Osteocyte (in vitro differentiated cells): ENCODE measurements at regions not wholly inside any gene's neighbourhood (a gene's known extent, or its start where the extent isn't known, plus 50 kb on each side); places are given as distances from the start of the nearest gene placed in this dataset.

Source experiments
- DNase-seq: peaks from one replicate; pipeline ENCODE4 v3.0.0; 2021; ENCODE audit warnings: mixed read lengths; ENCODE audit not compliant: unreplicated experiment; ENCODE audit errors: extremely low spot score
- H3K27ac Mint-ChIP-seq: one replicate; pipeline ENCODE4 v1.8.0; 2021; ENCODE audit warnings: mild to moderate bottlenecking, mixed read lengths; ENCODE audit not compliant: unreplicated experiment
- H3K27me3 Mint-ChIP-seq: one replicate; pipeline ENCODE4 v1.8.0; 2021; ENCODE audit warnings: mixed read lengths; ENCODE audit not compliant: unreplicated experiment
- H3K36me3 Mint-ChIP-seq: one replicate; pipeline ENCODE4 v1.8.0; 2021; ENCODE audit warnings: mixed read lengths; ENCODE audit not compliant: unreplicated experiment
- H3K4me1 Mint-ChIP-seq: one replicate; pipeline ENCODE4 v1.8.0; 2021; ENCODE audit warnings: mixed read lengths; ENCODE audit not compliant: unreplicated experiment
- H3K4me3 Mint-ChIP-seq: one replicate; pipeline ENCODE4 v1.8.0; 2021; ENCODE audit warnings: mild to moderate bottlenecking, moderate library complexity, mixed read lengths; ENCODE audit not compliant: unreplicated experiment
- H3K9me3 Mint-ChIP-seq: one replicate; pipeline ENCODE4 v1.8.0; 2021; ENCODE audit warnings: mixed read lengths; ENCODE audit not compliant: unreplicated experiment
- CTCF ChIP-seq: fragments of 200-600 bp; sonication (generic); IDR thresholded peaks from 2 replicates; pipeline ENCODE4 v1.5.0; 2021; ENCODE audit warnings: antibody characterized with exemption, mild to moderate bottlenecking, moderate library complexity

GRCh38 chr2:19759880-19760279, 141.9 kb downstream of the TTC32 start:
- Mint-ChIP-seq H3K27me3 (no peaks in the 10 kb centered on the region), H3K27ac (no peak overlapping the region)
- no peak for TF ChIP-seq CTCF

GRCh38 chr2:19758658-19759057, 143.1 kb downstream of the TTC32 start:
- Mint-ChIP-seq H3K36me3 (no peaks in the 10 kb centered on the region), H3K4me1 (peaks cover 10% of the 10 kb centered on the region), H3K27ac (no peak overlapping the region), H3K9me3 (no peaks in the 10 kb centered on the region), H3K4me3 (no peak overlapping the region), H3K27me3 (no peaks in the 10 kb centered on the region)
- DNase-seq: no peak
- TF ChIP-seq CTCF: no peak

More at GRCh38 chr2:19759880-19760279, 141.9 kb downstream of the TTC32 start:
- no peaks in the 10 kb centered on the region for H3K36me3 Mint-ChIP-seq
- DNase-seq: no peak
- peaks cover 10% of the 10 kb centered on the region for H3K4me1 Mint-ChIP-seq
- no peak overlapping the region for H3K4me3 Mint-ChIP-seq
- peaks cover 4% of the 10 kb centered on the region for H3K9me3 Mint-ChIP-seq

GRCh38 chr2:19757586-19757985, 144.2 kb downstream of the TTC32 start:
- Mint-ChIP-seq H3K27ac (no peak overlapping the region), H3K27me3 (no peaks in the 10 kb centered on the region), H3K36me3 (no peaks in the 10 kb centered on the region), H3K4me1 (peaks cover 10% of the 10 kb centered on the region), H3K4me3 (no peak overlapping the region), H3K9me3 (no peaks in the 10 kb centered on the region)
- no peak for DNase-seq
- TF ChIP-seq CTCF: no peak

- H3K27me3 Mint-ChIP-seq: no peaks in the 10 kb centered on the region
- H3K4me1 Mint-ChIP-seq: peaks cover 18% of the 10 kb centered on the region
- no peak overlapping the region for H3K27ac Mint-ChIP-seq
Measured at GRCh38 chr2:19754907-19755306, 146.9 kb downstream of the TTC32 start.

GRCh38 chr2:19753818-19754217, 148.0 kb downstream of the TTC32 start:
- Mint-ChIP-seq H3K4me3 (no peak overlapping the region), H3K27ac (no peak overlapping the region), H3K27me3 (no peaks in the 10 kb centered on the region), H3K4me1 (peaks cover 18% of the 10 kb centered on the region), H3K9me3 (no peaks in the 10 kb centered on the region), H3K36me3 (no peaks in the 10 kb centered on the region)
- no peak for DNase-seq
- no peak for TF ChIP-seq CTCF

More at GRCh38 chr2:19754907-19755306, 146.9 kb downstream of the TTC32 start:
- no peaks in the 10 kb centered on the region for H3K36me3 Mint-ChIP-seq
- DNase-seq: no peak
- no peaks in the 10 kb centered on the region for H3K9me3 Mint-ChIP-seq
- TF ChIP-seq CTCF: no peak
- H3K4me3 Mint-ChIP-seq: no peak overlapping the region
